ENCODE measurements at regions not wholly inside any gene's neighbourhood (a gene's known extent, or its start where the extent isn't known, plus 50 kb on each side); places are given as distances from the start of the nearest gene placed in this dataset.

GRCh38 chr22:47655930-47656329 is 893.5 kb downstream of the TBC1D22A start:
- TF ChIP-seq MYC (IDR thresholded peaks at IDR 0.05; ENCODE audit: low read depth, low read length), result no peak
- TF ChIP-seq, protein P1, sequence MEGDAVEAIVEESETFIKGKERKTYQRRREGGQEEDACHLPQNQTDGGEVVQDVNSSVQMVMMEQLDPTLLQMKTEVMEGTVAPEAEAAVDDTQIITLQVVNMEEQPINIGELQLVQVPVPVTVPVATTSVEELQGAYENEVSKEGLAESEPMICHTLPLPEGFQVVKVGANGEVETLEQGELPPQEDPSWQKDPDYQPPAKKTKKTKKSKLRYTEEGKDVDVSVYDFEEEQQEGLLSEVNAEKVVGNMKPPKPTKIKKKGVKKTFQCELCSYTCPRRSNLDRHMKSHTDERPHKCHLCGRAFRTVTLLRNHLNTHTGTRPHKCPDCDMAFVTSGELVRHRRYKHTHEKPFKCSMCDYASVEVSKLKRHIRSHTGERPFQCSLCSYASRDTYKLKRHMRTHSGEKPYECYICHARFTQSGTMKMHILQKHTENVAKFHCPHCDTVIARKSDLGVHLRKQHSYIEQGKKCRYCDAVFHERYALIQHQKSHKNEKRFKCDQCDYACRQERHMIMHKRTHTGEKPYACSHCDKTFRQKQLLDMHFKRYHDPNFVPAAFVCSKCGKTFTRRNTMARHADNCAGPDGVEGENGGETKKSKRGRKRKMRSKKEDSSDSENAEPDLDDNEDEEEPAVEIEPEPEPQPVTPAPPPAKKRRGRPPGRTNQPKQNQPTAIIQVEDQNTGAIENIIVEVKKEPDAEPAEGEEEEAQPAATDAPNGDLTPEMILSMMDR (IDR thresholded peaks at IDR 0.05; ENCODE audit: low read depth, low read length), result no peak

All from NB4 (cell line).